OCI-LY7 (cell line): ENCODE measurements at regions not wholly inside any gene's neighbourhood (a gene's known extent, or its start where the extent isn't known, plus 50 kb on each side); places are given as distances from the start of the nearest gene placed in this dataset.

ENCODE experiments used
- CTCF ChIP-seq: fragments of 200-600 bp; sonication (generic); conservative IDR thresholded peaks from 2 replicates; pipeline ENCODE4 v1.5.1; 2014; ENCODE audit warnings: mild to moderate bottlenecking, antibody characterized with exemption, low read length, moderate library complexity, mixed read lengths
- EZH2phosphoT487 ChIP-seq: fragments of 200-600 bp; sonication (generic); IDR thresholded peaks from 2 replicates; pipeline ENCODE4 v1.6.1; 2018; ENCODE audit warnings: low read depth, borderline replicate concordance, mild to moderate bottlenecking, mixed run types, antibody characterized with exemption, low read length, moderate library complexity, mixed read lengths

- TF ChIP-seq CTCF (no peak), EZH2phosphoT487 (no peak)
Observed at GRCh38 chr15:35215093-35215492, 130.0 kb upstream of the NANOGP8 start.
